ENCODE measurements at regions not wholly inside any gene's neighbourhood (a gene's known extent, or its start where the extent isn't known, plus 50 kb on each side); places are given as distances from the start of the nearest gene placed in this dataset.
A peak's percentile ranks its signal among the peaks of the same experiment; 100 is the strongest.

GRCh38 chr6:98547634-98548033 is 286.7 kb upstream of the POU3F2 start:
- no peak for DNase-seq (ENCODE audit: low read depth)

- DNase-seq (ENCODE audit: low read depth), result no peak
Observed at GRCh38 chr6:98548301-98548700, 286.1 kb upstream of the POU3F2 start.

DNA sequence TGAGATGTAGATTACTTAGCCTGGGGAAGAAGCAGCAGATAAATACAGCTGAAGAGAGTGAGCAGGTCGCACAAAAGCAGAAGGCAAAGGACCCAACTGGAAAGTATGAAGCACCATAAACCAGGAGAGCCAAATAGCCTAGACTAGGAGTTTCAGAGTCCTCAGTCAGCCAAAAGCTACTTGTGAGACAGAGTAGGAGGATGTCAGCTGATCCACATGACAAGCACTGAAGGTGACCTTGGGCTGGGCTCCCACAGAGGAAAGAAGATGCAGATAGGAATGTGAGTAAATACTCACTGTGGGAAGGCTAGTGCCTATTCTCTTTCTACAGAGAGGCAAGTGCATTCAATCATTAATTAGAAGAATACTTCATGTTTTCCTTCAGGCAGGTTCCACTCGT is 274.0 kb upstream of the POU3F2 start:
- DNase-seq (ENCODE audit: low read depth), result no peak

DNA sequence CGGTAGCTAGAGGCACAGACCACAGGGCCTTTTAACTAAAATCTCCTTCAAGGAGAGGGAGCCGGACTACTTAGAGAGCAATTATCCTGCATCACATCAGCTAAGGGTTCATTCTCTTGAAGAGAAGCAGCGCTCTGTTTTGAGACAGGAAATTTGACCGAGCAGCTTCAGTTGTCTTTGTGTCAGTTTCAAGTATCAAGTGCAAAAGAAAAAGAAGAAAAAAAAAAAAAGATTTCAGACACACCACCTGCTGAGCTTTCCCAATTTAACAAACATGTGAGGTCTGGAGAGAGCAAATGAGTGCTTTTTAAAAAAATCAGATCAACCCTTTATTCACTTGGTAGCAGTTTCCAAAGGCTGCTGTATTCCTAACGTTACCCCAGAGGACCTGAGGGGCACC is 273.5 kb upstream of the POU3F2 start:
- DNase-seq (ENCODE audit: low read depth), result no peak

GRCh38 chr6:98566126-98566525 is 268.2 kb upstream of the POU3F2 start:
- DNase-seq (ENCODE audit: low read depth), result no peak

GRCh38 chr6:98572579-98572978 is 261.8 kb upstream of the POU3F2 start:
- no peak for DNase-seq (ENCODE audit: low read depth)

DNA sequence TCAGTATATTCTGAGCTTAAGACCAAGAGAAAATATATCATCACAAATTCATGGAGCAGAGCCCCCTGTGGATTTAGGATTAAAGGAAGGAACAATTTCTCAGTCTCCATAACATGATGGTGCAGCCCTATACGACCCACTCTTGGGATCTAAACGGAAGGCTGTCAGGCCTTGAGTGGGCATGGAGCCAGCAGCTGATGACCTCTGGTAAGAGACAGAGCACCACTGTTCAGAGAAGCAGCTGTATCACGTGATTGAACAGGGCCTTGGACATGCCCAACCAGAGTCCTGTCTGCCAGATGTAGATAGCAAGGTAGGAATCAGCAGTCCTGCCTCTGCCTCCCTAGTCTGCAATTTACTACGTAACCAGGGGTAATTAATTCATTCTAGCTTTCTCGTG is 259.4 kb upstream of the POU3F2 start:
- no peak for DNase-seq (ENCODE audit: low read depth)

DNA sequence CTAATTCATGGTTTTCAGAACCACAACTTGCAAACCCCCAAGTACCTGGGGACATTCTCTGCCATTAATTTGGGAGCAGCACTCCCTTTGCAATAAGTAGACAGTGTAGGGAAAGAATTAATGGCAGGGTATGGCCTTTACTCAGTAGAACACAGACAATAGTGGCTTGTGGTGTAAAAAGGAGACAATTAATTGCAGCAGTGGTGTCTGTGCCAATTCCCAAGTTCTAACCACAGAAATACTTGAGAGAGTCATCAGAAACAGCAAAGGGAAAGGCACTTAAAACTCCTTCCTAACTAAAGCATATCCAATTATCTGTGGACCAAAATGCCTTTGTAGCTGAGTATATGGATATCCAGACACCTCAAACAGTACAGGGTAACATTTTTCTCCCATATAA is 257.6 kb upstream of the POU3F2 start:
- DNase-seq (ENCODE audit: low read depth), result no peak

GRCh38 chr6:98578016-98578415 is 256.4 kb upstream of the POU3F2 start:
- DNase-seq (ENCODE audit: low read depth), result no peak

- DNase-seq (ENCODE audit: low read depth), result peak; percentile 15
Observed at GRCh38 chr6:98579079-98579478, 255.3 kb upstream of the POU3F2 start.

GRCh38 chr6:98579941-98580340 is 254.4 kb upstream of the POU3F2 start:
- peak; percentile 5 for DNase-seq (ENCODE audit: low read depth)

DNA sequence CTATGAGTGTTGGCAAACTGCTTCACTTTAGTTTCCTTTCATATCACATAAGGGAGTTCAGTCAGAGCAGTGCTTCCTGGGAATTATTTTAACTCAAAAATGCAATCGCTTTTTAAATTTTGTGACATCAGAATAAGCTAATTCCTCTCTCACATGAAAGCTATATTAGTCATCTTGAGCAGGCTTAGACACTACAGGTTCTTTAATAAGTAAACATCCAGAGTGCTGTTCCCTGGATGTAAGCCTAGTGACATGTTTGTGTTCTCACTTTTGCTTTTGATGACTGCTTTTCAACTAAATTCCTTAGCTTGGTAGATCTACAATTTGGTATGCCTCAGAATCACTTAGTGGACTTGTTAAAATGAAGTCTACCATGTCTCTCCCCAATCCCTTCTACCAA is 252.7 kb upstream of the POU3F2 start:
- peak; percentile 8 for DNase-seq (ENCODE audit: low read depth)

- DNase-seq (ENCODE audit: low read depth), result no peak
Observed at GRCh38 chr6:98583506-98583905, 250.9 kb upstream of the POU3F2 start.

DNA sequence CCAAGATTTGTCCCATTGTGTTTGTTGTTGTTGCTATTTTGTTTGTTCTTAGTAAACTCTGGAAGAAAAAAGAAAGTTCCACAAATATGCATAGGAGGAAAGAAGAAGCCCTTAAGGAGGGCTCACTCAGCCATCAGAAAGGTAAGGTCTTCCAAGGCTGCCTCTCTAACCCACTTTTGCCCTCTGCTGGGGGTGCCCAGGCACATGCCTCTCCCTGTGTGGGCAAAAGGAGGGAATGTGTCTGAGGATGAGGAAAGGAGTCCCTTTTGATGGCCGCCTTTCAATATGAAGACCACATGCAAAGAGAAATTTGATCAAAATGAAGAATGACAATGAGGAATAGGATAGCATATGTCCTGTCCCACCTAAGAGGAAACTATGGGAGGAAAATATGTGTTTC is 248.2 kb upstream of the POU3F2 start:
- no peak for DNase-seq (ENCODE audit: low read depth)

DNA sequence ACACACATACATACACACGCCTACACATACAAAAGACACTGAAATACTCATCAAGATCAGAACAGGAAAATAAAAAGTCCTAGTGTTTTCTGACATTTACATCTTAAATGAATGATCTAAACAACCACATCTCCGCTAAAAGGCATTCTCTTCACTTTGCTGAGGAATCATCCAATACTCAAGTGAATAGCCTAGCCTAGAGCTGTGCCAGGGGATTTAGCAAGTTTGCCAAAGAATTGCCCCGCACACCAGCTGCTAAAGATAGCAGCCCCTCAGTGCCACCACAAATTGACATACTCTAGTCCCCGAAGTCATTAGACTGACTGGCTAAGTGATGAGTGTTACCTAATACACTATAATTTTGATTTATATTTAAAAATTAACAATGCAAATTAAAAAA is 246.8 kb upstream of the POU3F2 start:
- no peak for DNase-seq (ENCODE audit: low read depth)

DNA sequence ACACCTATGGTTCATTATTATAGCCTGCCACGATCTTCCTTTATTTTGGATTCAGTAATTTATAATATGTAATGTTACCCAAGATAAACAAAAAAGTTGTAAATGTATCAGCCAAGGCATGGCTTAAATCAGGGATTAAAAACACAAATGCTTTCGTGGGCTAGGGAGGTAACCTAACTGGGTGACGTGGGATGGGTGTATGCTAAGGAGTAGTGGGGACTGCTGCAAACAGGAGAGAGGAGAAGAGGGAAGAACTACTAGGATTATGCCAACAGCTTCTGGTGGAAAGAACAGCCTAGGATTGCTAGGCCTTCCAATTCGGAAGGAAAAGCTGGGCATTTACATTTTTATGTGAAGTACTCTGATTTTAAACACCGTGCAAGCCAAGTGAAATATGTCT is 244.8 kb upstream of the POU3F2 start:
- no peak for DNase-seq (ENCODE audit: low read depth)

DNA sequence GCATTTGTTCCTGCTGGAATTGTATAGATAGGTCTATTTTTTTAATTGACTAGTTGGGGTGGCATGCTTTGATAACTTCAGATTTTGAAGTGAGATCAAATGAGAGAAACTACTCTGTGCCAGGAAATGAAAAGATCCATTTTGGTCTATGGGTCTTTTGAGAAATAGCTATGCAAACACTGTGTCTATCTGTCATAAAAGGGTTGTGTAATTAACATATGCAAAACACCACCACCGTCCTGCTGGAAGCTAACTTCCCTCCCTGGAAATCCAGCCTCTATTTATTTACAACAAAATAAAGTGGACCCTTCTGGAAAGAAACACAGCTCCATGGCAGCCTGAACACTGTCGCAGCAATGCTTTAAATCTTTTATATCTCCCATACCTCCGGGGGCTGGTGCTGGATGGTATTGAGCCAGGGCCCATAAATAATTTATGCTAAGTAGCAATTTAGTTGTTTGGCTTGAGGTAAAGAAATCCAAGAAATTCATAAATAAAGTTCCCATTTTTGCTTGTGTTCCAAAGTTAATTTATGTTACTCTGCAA is 244.2 kb upstream of the POU3F2 start:
- DNase-seq (ENCODE audit: low read depth), result no peak

GRCh38 chr6:98590997-98591396 is 243.4 kb upstream of the POU3F2 start:
- no peak for DNase-seq (ENCODE audit: low read depth)

GRCh38 chr6:98593676-98594075 is 240.7 kb upstream of the POU3F2 start:
- no peak for DNase-seq (ENCODE audit: low read depth)

- DNase-seq (ENCODE audit: low read depth), result no peak
Observed at GRCh38 chr6:98601716-98602115, 232.7 kb upstream of the POU3F2 start.

DNA sequence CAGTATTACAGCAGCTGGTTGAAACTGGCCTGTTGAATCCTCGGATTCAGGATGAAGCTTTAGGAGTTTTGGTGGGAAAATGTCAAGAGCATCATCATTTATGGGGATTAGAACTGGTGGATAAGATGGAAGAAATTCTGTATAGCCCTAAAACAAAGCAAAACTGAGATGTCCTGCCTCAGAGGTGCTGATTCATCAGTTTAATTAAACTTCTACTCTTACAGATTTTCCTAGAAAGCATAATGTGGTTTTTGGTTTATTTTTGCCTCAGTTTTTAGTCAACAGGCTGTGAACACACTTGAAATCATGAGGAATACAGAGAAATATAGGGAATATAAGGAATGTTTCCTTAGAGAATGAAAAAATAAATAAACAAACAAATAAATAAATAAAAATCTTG is 228.7 kb upstream of the POU3F2 start:
- no peak for DNase-seq (ENCODE audit: low read depth)

- no peak for DNase-seq (ENCODE audit: low read depth)
Observed at GRCh38 chr6:98627129-98627775, 207.1 kb upstream of the POU3F2 start.

DNA sequence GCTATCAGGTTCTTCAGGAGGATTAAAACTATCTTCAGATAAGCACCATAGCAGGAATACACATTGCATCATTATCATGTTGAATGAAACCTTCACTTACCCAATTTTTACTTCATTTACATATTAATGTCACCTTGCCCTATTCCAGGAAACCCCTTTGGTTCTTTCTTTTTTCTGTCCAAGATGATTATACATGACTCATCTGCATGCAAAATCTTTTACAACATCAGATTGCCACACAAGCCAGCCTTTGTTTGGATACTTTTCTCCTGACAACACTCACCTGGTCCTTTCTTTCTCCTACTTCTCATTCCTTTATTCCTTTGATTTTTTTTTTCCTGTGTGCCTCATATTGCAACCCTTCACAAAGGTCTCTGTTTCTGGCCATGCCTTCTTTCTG is 200.5 kb upstream of the POU3F2 start:
- no peak for DNase-seq (ENCODE audit: low read depth)

DNA sequence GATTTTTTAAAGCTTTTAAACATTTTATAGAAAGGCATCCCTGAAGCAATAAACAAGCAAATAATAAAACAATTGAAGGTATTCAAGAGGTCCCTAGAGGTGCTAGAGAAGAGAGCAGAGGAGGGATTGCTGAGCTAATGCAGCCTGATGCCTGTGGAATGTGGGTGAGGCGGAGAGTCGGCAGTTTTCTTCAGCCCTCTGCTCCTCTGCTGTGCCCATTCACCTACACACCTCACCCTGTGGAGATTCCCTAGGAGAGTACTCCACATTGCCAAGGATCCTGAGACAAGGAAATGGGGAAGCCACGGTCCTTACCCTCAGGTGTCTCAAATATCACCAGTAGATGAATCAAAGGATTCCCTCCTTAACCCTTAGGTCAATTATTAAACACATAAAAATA is 199.8 kb upstream of the POU3F2 start:
- DNase-seq (ENCODE audit: low read depth), result no peak

Data from non-pigmented ciliary epithelial cell (primary cell).